Neural cell (in vitro differentiated cells): ENCODE measurements at regions not wholly inside any gene's neighbourhood (a gene's known extent, or its start where the extent isn't known, plus 50 kb on each side); places are given as distances from the start of the nearest gene placed in this dataset.

Experiments
- H2AFZ ChIP-seq: fragments of 200-600, 300-800 bp; sonication (generic), shearing (Covaris generic); 2 replicates; pipeline ENCODE4 v1.6.0; 2014; ENCODE audit warnings: low read depth, mild to moderate bottlenecking, antibody characterized with exemption, low read length, moderate library complexity
- H3F3A ChIP-seq: fragments of 200-600 bp; shearing (Covaris generic); 2 replicates; pipeline ENCODE4 v1.6.1; 2016; ENCODE audit warnings: mild to moderate bottlenecking, moderate library complexity, mixed read lengths, antibody characterized with exemption, low read length; ENCODE audit not compliant: insufficient read depth, poor library complexity, severe bottlenecking
- H3K27ac ChIP-seq: fragments of 200-600, 300-800 bp; sonication (generic), shearing (Covaris generic); 2 replicates; pipeline ENCODE4 v1.5.1; 2014; ENCODE audit warnings: mild to moderate bottlenecking, low read length, moderate library complexity
- H3K27me3 ChIP-seq: fragments of 300-800, 200-600 bp; sonication (generic), shearing (Covaris generic); 2 replicates; pipeline ENCODE4 v1.6.0; 2014; ENCODE audit warnings: mild to moderate bottlenecking, low read depth, low read length, moderate library complexity; ENCODE audit not compliant: insufficient read depth
- H3K36me3 ChIP-seq: fragments of 300-800, 200-600 bp; sonication (generic), shearing (Covaris generic); 2 replicates; pipeline ENCODE4 v1.5.1; 2014; ENCODE audit warnings: mild to moderate bottlenecking, antibody characterized with exemption, low read length, moderate library complexity; ENCODE audit not compliant: insufficient read depth
- H3K4me2 ChIP-seq: fragments of 300-800, 200-600 bp; sonication (generic), shearing (Covaris generic); 2 replicates; pipeline ENCODE4 v1.6.0; 2014; ENCODE audit warnings: mild to moderate bottlenecking, low read length
- H3K4me3 ChIP-seq: fragments of 300-800, 200-600 bp; sonication (generic), shearing (Covaris generic); 2 replicates; pipeline ENCODE4 v1.5.1; 2014; ENCODE audit warnings: mild to moderate bottlenecking, low read length, moderate library complexity
- H3K79me2 ChIP-seq: fragments of 200-600 bp; shearing (Covaris generic); replicated peaks from 2 replicates; pipeline ENCODE4 v1.6.0; 2014; ENCODE audit warnings: mild to moderate bottlenecking, low read length, moderate library complexity; ENCODE audit not compliant: insufficient read depth
- H3K9ac ChIP-seq: fragments of 300-800, 200-600 bp; sonication (generic), shearing (Covaris generic); 2 replicates; pipeline ENCODE4 v1.6.1; 2016; ENCODE audit warnings: mild to moderate bottlenecking, low read length, mixed read lengths
- H3K9me2 ChIP-seq: fragments of 200-600 bp; shearing (Covaris generic); 2 replicates; pipeline ENCODE4 v1.6.1; 2016; ENCODE audit warnings: mild to moderate bottlenecking, low read length, mixed read lengths; ENCODE audit not compliant: insufficient read depth
- H3K9me3 ChIP-seq: fragments of 200-600, 300-800 bp; sonication (generic), shearing (Covaris generic); 2 replicates; pipeline ENCODE4 v1.6.1; 2016; ENCODE audit warnings: mild to moderate bottlenecking, mixed run types, low read length, moderate library complexity, mixed read lengths
- H4K20me1 ChIP-seq: fragments of 200-600 bp; shearing (Covaris generic); 2 replicates; pipeline ENCODE4 v1.6.1; 2016; ENCODE audit warnings: mild to moderate bottlenecking, mixed run types; ENCODE audit not compliant: insufficient read depth
- CTCF ChIP-seq: fragments of 450-650 bp; IDR thresholded peaks from 2 replicates; pipeline ENCODE4 v1.5.1; 2014; ENCODE audit warnings: antibody characterized with exemption, mild to moderate bottlenecking, moderate library complexity; ENCODE audit not compliant: poor library complexity, severe bottlenecking
- EP300 ChIP-seq: fragments of 450-650 bp; conservative IDR thresholded peaks from 2 replicates; pipeline ENCODE4 v1.6.1; 2014; ENCODE audit warnings: antibody characterized with exemption, mild to moderate bottlenecking, moderate library complexity; ENCODE audit not compliant: poor library complexity, severe bottlenecking
- EZH2 ChIP-seq: fragments of 200-600, 300-800 bp; shearing (Covaris generic), sonication (generic); IDR thresholded peaks from 2 replicates; pipeline ENCODE4 v1.6.1; 2014; ENCODE audit warnings: antibody characterized with exemption, low read length, borderline replicate concordance, mild to moderate bottlenecking; ENCODE audit not compliant: insufficient read depth, poor library complexity, severe bottlenecking
- MXI1 ChIP-seq: fragments of 450-650 bp; conservative IDR thresholded peaks from 2 replicates; pipeline ENCODE4 v1.6.1; 2014; ENCODE audit warnings: antibody characterized with exemption, mild to moderate bottlenecking; ENCODE audit not compliant: poor library complexity, severe bottlenecking
- POLR2AphosphoS5 ChIP-seq: IDR thresholded peaks from 2 replicates; pipeline ENCODE4 v1.6.1; 2012
- RAD21 ChIP-seq: fragments of 450-650 bp; conservative IDR thresholded peaks from 2 replicates; pipeline ENCODE4 v1.6.1; 2014; ENCODE audit warnings: antibody characterized with exemption, mild to moderate bottlenecking, moderate library complexity
- REST ChIP-seq: IDR thresholded peaks from 2 replicates; pipeline ENCODE4 v1.6.1; 2012; ENCODE audit warnings: borderline replicate concordance
- SMC3 ChIP-seq: fragments of 450-650 bp; conservative IDR thresholded peaks from 2 replicates; pipeline ENCODE4 v1.6.1; 2014; ENCODE audit warnings: antibody characterized with exemption, mild to moderate bottlenecking, moderate library complexity; ENCODE audit not compliant: poor library complexity
- TAF1 ChIP-seq: IDR thresholded peaks from 2 replicates; pipeline ENCODE4 v1.6.1; 2012; ENCODE audit warnings: low read depth

- H3K36me3 ChIP-seq: no peaks in the 10 kb centered on the region
- H3F3A ChIP-seq: no peaks in the 10 kb centered on the region
- no peak overlapping the region for H3K9ac ChIP-seq
- H4K20me1 ChIP-seq: no peaks in the 10 kb centered on the region
- no peaks in the 10 kb centered on the region for H3K9me2 ChIP-seq
- H3K79me2 ChIP-seq: no peaks in the 10 kb centered on the region
- H3K27ac ChIP-seq: no peak overlapping the region
- H2AFZ ChIP-seq: no peak overlapping the region
- H3K27me3 ChIP-seq: no peaks in the 10 kb centered on the region
- no peak overlapping the region for H3K4me2 ChIP-seq
- no peaks in the 10 kb centered on the region for H3K9me3 ChIP-seq
- no peak for TF ChIP-seq EZH2
- no peak for TF ChIP-seq CTCF
- no peak for TF ChIP-seq RAD21
- no peak for TF ChIP-seq REST
- no peak for TF ChIP-seq POLR2AphosphoS5
- no peak for TF ChIP-seq EP300
- no peak for TF ChIP-seq SMC3
- TF ChIP-seq TAF1: no peak
- TF ChIP-seq MXI1: no peak
- H3K4me3 ChIP-seq: no peak overlapping the region
Measured at GRCh38 chr1:185573162-185573561, 161.0 kb upstream of the HMCN1 start.

GRCh38 chr1:185570962-185571361 lies 163.2 kb upstream of the HMCN1 start:
- Histone ChIP-seq H3K9me2 (no peaks in the 10 kb centered on the region), H3F3A (no peaks in the 10 kb centered on the region), H4K20me1 (no peaks in the 10 kb centered on the region), H3K9me3 (no peaks in the 10 kb centered on the region), H2AFZ (no peak overlapping the region), H3K27ac (no peak overlapping the region), H3K79me2 (no peaks in the 10 kb centered on the region), H3K36me3 (no peaks in the 10 kb centered on the region), H3K27me3 (no peaks in the 10 kb centered on the region), H3K4me3 (no peak overlapping the region), H3K9ac (no peak overlapping the region), H3K4me2 (no peak overlapping the region)
- TF ChIP-seq RAD21 (no peak), MXI1 (no peak), EZH2 (no peak), POLR2AphosphoS5 (no peak), EP300 (no peak), SMC3 (no peak), CTCF (no peak), TAF1 (no peak), REST (no peak)
